ENCODE measurements at regions not wholly inside any gene's neighbourhood (a gene's known extent, or its start where the extent isn't known, plus 50 kb on each side); places are given as distances from the start of the nearest gene placed in this dataset.
"Not testable (repeated sequence)": the region's sequence is repeated elsewhere in the genome, so short reads cannot be mapped to it uniquely, and the experiment has no call there.

GRCh38 chr3:10667901-10668476, 148.0 kb upstream of the SLC6A11 start:
- no peak for DNase-seq

GRCh38 chr3:10669490-10670048, 146.5 kb upstream of the SLC6A11 start:
- no peak for DNase-seq

- no peak for DNase-seq
Measured at GRCh38 chr3:10672422-10672821, 143.6 kb upstream of the SLC6A11 start.

GRCh38 chr3:10674578-10674977, 141.4 kb upstream of the SLC6A11 start:
- DNase-seq = no peak

- DNase-seq = no peak
Measured at GRCh38 chr3:10676905-10677304, 139.1 kb upstream of the SLC6A11 start.

GRCh38 chr3:10678796-10679376, 137.1 kb upstream of the SLC6A11 start:
- no peak for DNase-seq

GRCh38 chr3:10680796-10681195, 135.2 kb upstream of the SLC6A11 start:
- DNase-seq = no peak

GRCh38 chr3:10682692-10683091, 133.3 kb upstream of the SLC6A11 start:
- DNase-seq = no peak

GRCh38 chr3:10683106-10683505, 132.9 kb upstream of the SLC6A11 start:
- no peak for DNase-seq

GRCh38 chr3:10688126-10688525, 127.9 kb upstream of the SLC6A11 start:
- DNase-seq = no peak

- DNase-seq = no peak
Measured at GRCh38 chr3:10688548-10689172, 127.4 kb upstream of the SLC6A11 start.

- no peak for DNase-seq
Measured at GRCh38 chr3:10692039-10692622, 123.9 kb upstream of the SLC6A11 start.

- DNase-seq = no peak
Measured at GRCh38 chr3:10693457-10693856, 122.6 kb upstream of the SLC6A11 start.

- DNase-seq = no peak
Measured at GRCh38 chr3:10694179-10694578, 121.8 kb upstream of the SLC6A11 start.

GRCh38 chr3:10695186-10695585, 120.8 kb upstream of the SLC6A11 start:
- not testable (repeated sequence) for DNase-seq

- no peak for DNase-seq
Measured at GRCh38 chr3:10695595-10696285, 120.3 kb upstream of the SLC6A11 start.

- no peak for DNase-seq
Measured at GRCh38 chr3:10697918-10698317, 118.1 kb upstream of the SLC6A11 start.

- DNase-seq = no peak
Measured at GRCh38 chr3:10700821-10701220, 115.2 kb upstream of the SLC6A11 start.

GRCh38 chr3:10702961-10703740, 112.9 kb upstream of the SLC6A11 start:
- no peak for DNase-seq

GRCh38 chr3:10703875-10704274, 112.2 kb upstream of the SLC6A11 start:
- no peak for DNase-seq

- DNase-seq = no peak
Measured at GRCh38 chr3:10706156-10706739, 109.8 kb upstream of the SLC6A11 start.

GRCh38 chr3:10706740-10707399, 109.2 kb upstream of the SLC6A11 start:
- no peak for DNase-seq
